Superior temporal gyrus (tissue), 1 donor: ENCODE measurements at regions not wholly inside any gene's neighbourhood (a gene's known extent, or its start where the extent isn't known, plus 50 kb on each side); places are given as distances from the start of the nearest gene placed in this dataset.
"Not testable (repeated sequence)": the region's sequence is repeated elsewhere in the genome, so short reads cannot be mapped to it uniquely, and the experiment has no call there.

ENCODE experiments used
- DNase-seq: peaks from one replicate; pipeline ENCODE4 v3.0.0-alpha.2; 2016; ENCODE audit errors: extremely low spot score

GRCh38 chr7:20520530-20520929, 94.9 kb upstream of the ABCB5 start:
- no peak for DNase-seq

GRCh38 chr7:20521243-20521642, 94.2 kb upstream of the ABCB5 start:
- DNase-seq = no peak

GRCh38 chr7:20529260-20529659, 86.2 kb upstream of the ABCB5 start:
- no peak for DNase-seq

GRCh38 chr7:20532890-20533289, 82.6 kb upstream of the ABCB5 start:
- DNase-seq = no peak

GRCh38 chr7:20534543-20534942, 80.9 kb upstream of the ABCB5 start:
- no peak for DNase-seq

GRCh38 chr7:20535541-20535940, 79.9 kb upstream of the ABCB5 start:
- no peak for DNase-seq

GRCh38 chr7:20539201-20539600, 76.3 kb upstream of the ABCB5 start:
- no peak for DNase-seq

GRCh38 chr7:20541608-20542349, 73.7 kb upstream of the ABCB5 start:
- DNase-seq = no peak

- peak; percentile 39 for DNase-seq
These were observed 72.9 kb upstream of the ABCB5 start for GRCh38 chr7:20542594-20542993.

GRCh38 chr7:20543500-20543899, 72.0 kb upstream of the ABCB5 start:
- no peak for DNase-seq

- no peak for DNase-seq
These were observed 70.5 kb upstream of the ABCB5 start for GRCh38 chr7:20545016-20545415.

GRCh38 chr7:20546958-20547357, 68.5 kb upstream of the ABCB5 start:
- DNase-seq = not testable (repeated sequence)

GRCh38 chr7:20554072-20554471, 61.4 kb upstream of the ABCB5 start:
- no peak for DNase-seq

GRCh38 chr7:20556091-20556490, 59.4 kb upstream of the ABCB5 start:
- DNase-seq = no peak

- no peak for DNase-seq
These were observed 58.4 kb upstream of the ABCB5 start for GRCh38 chr7:20557116-20557515.

- DNase-seq = no peak
These were observed 56.3 kb upstream of the ABCB5 start for GRCh38 chr7:20558963-20559716.

- no peak for DNase-seq
These were observed 55.6 kb upstream of the ABCB5 start for GRCh38 chr7:20559883-20560282.

GRCh38 chr7:20560325-20561180, 54.9 kb upstream of the ABCB5 start:
- no peak for DNase-seq

GRCh38 chr7:20561466-20561865, 54.0 kb upstream of the ABCB5 start:
- no peak for DNase-seq

GRCh38 chr7:20561908-20562307, 53.6 kb upstream of the ABCB5 start:
- DNase-seq = no peak

GRCh38 chr7:20562461-20562860, 53.0 kb upstream of the ABCB5 start:
- no peak for DNase-seq
